IMR-90 (cell line): ENCODE measurements at regions not wholly inside any gene's neighbourhood (a gene's known extent, or its start where the extent isn't known, plus 50 kb on each side); places are given as distances from the start of the nearest gene placed in this dataset.
"Not testable (repeated sequence)": the region's sequence is repeated elsewhere in the genome, so short reads cannot be mapped to it uniquely, and the experiment has no call there.

ENCODE experiments used
- ATAC-seq: fragments of 200-7000 bp; cut with Tn5 transposase; 2 replicates; pipeline ENCODE4 v1.9.1; 2020; ENCODE audit warnings: low read depth, mild to moderate bottlenecking, moderate library complexity
- BruUV-seq: library from RNA; stranded (reverse); fragments of 400-500 nt; replicated peaks from 2 replicates; lab custom pipeline; 2021; lab: Mats Ljungman, UMichigan
- CTCF ChIA-PET: fragments of 300-600 bp; formaldehyde crosslinking; extraction: SDS; loops from one replicate; lab custom pipeline; 2021; ENCODE audit warnings: antibody characterized with exemption; lab: Yijun Ruan, JAX
- POLR2A ChIA-PET: fragments of 300-600 bp; sonication (Branson Sonifier 250); formaldehyde crosslinking; loops from one replicate; lab custom pipeline; 2022; ENCODE audit warnings: antibody characterized with exemption; ENCODE audit not compliant: unreplicated experiment; lab: Charles Lee
- DNase-seq: peaks from one replicate; pipeline ENCODE4 v3.0.0; 2013
- H2AFZ ChIP-seq: replicated peaks from 2 replicates; pipeline ENCODE3; 2013; ENCODE audit warnings: low read length, mild to moderate bottlenecking; ENCODE audit not compliant: poor library complexity
- H2AK5ac ChIP-seq: 2 replicates; pipeline ENCODE4 v1.6.1; 2013; ENCODE audit warnings: low read depth, low read length, inconsistent platforms
- H2AK9ac ChIP-seq: replicated peaks from 2 replicates; pipeline ENCODE3; 2013; ENCODE audit warnings: mild to moderate bottlenecking, low read depth, low read length, moderate library complexity; ENCODE audit not compliant: poor library complexity
- H2BK120ac ChIP-seq: 2 replicates; pipeline ENCODE4 v1.6.1; 2013; ENCODE audit warnings: low read depth, low read length, inconsistent platforms
- H2BK15ac ChIP-seq: 3 replicates; pipeline ENCODE4 v1.6.1; 2013; ENCODE audit warnings: low read depth, low read length, inconsistent platforms
- H2BK20ac ChIP-seq: 2 replicates; pipeline ENCODE4 v1.6.1; 2013; ENCODE audit warnings: low read depth, mild to moderate bottlenecking, inconsistent platforms, low read length, moderate library complexity
- H2BK5ac ChIP-seq: 2 replicates; pipeline ENCODE4 v1.6.1; 2013; ENCODE audit warnings: mild to moderate bottlenecking, low read depth, low read length, inconsistent platforms; ENCODE audit not compliant: poor library complexity, severe bottlenecking
- H3K14ac ChIP-seq: replicated peaks from 2 replicates; pipeline ENCODE4 v1.6.1; 2013; ENCODE audit warnings: low read depth, low read length, inconsistent platforms
- H3K18ac ChIP-seq: 2 replicates; pipeline ENCODE4 v1.6.1; 2013; ENCODE audit warnings: low read depth, low read length, control low read depth
- H3K23ac ChIP-seq: 2 replicates; pipeline ENCODE4 v1.6.1; 2013; ENCODE audit warnings: low read depth, low read length, inconsistent platforms
- H3K27ac ChIP-seq: 2 replicates; pipeline ENCODE4 v1.5.1; 2013; ENCODE audit warnings: mild to moderate bottlenecking, control low read depth, low read length; ENCODE audit not compliant: insufficient read depth
- H3K27me3 ChIP-seq: 2 replicates; pipeline ENCODE4 v1.6.1; 2013; ENCODE audit warnings: low read length; ENCODE audit not compliant: control insufficient read depth, insufficient read depth
- H3K36me3 ChIP-seq: 2 replicates; pipeline ENCODE4 v1.6.1; 2013; ENCODE audit warnings: low read length, mixed read lengths; ENCODE audit not compliant: control insufficient read depth, insufficient read depth
- H3K4ac ChIP-seq: 2 replicates; pipeline ENCODE4 v1.6.1; 2013; ENCODE audit warnings: low read depth, low read length, inconsistent platforms
- H3K4me1 ChIP-seq: 2 replicates; pipeline ENCODE4 v1.6.1; 2013; ENCODE audit warnings: low read length, mixed read lengths; ENCODE audit not compliant: control insufficient read depth, insufficient read depth
- H3K4me2 ChIP-seq: 2 replicates; pipeline ENCODE4 v1.6.1; 2013; ENCODE audit warnings: low read depth, mild to moderate bottlenecking, control low read depth, low read length, moderate library complexity
- H3K4me3 ChIP-seq: 2 replicates; pipeline ENCODE4 v1.5.1; 2013; ENCODE audit warnings: low read depth, mild to moderate bottlenecking, control low read depth, low read length, moderate library complexity; ENCODE audit not compliant: insufficient read depth
- H3K56ac ChIP-seq: 2 replicates; pipeline ENCODE4 v1.6.1; 2013; ENCODE audit warnings: low read length, inconsistent platforms; ENCODE audit not compliant: insufficient read depth; ENCODE audit errors: extremely low read depth
- H3K79me1 ChIP-seq, 2 experiments: 2 replicates each; pipeline ENCODE4 v1.6.1; 2013; ENCODE audit warnings: low read length in 2 of 2, inconsistent platforms in 1 of 2, low read depth in 1 of 2
- H3K9ac ChIP-seq: 2 replicates; pipeline ENCODE4 v1.6.1; 2013; ENCODE audit warnings: low read depth, low read length, control low read depth
- H3K9me1 ChIP-seq: 2 replicates; pipeline ENCODE4 v1.6.1; 2013; ENCODE audit warnings: low read length, inconsistent platforms; ENCODE audit not compliant: insufficient read depth
- H3K9me3 ChIP-seq: 2 replicates; pipeline ENCODE4 v1.6.1; 2013; ENCODE audit warnings: low read length; ENCODE audit not compliant: control insufficient read depth, insufficient read depth
- H4K20me1 ChIP-seq: 2 replicates; pipeline ENCODE4 v1.6.1; 2013; ENCODE audit warnings: low read length, inconsistent platforms; ENCODE audit not compliant: insufficient read depth
- H4K5ac ChIP-seq: 2 replicates; pipeline ENCODE4 v1.6.1; 2013; ENCODE audit warnings: mild to moderate bottlenecking, low read depth, low read length, control low read depth
- H4K8ac ChIP-seq, 2 experiments: 2 replicates each; pipeline ENCODE4 v1.6.1; 2013; ENCODE audit warnings: low read depth in 2 of 2, low read length in 2 of 2, control low read depth in 1 of 2, inconsistent platforms in 1 of 2
- H4K91ac ChIP-seq: 2 replicates; pipeline ENCODE4 v1.6.1; 2013; ENCODE audit warnings: low read depth, low read length, inconsistent platforms; ENCODE audit not compliant: insufficient read depth
- WGBS, 2 experiments: methylation state at CpG; one replicate each; pipeline versions ENCODE4 v1.1.5 to v1.1.7; 2013; ENCODE audit warnings: missing lambda C conversion rate in 2 of 2; ENCODE audit not compliant: insufficient read length in 1 of 2; ENCODE audit errors: extremely low coverage in 2 of 2; 5-methylcytosine and 5-hydroxymethylcytosine counted together
- dilution Hi-C: fragments of 300-500 bp; cut with HindIII; formaldehyde crosslinking; loops from one replicate; pipeline ENCODE4 v1.14.3; 2018; ENCODE audit warnings: low sequenced_read_pairs; ENCODE audit not compliant: unreplicated experiment
- in situ Hi-C: fragments of 300-500 bp; cut with MboI; formaldehyde crosslinking; loops from 3 replicates; pipeline ENCODE4 v1.14.3; 2019; ENCODE audit warnings: low sequenced_read_pairs, inconsistent platforms, mixed read lengths
- intact Hi-C: fragments of 100-400 bp; cut with micrococcal nuclease; formaldehyde crosslinking; loops from 2 replicates; pipeline ENCODE4 v1.10.0; 2022

- H2BK5ac ChIP-seq, BruUV-seq, H3K4me2 ChIP-seq, H2AK9ac ChIP-seq, H4K8ac ChIP-seq, H3K27me3 ChIP-seq, H2AFZ ChIP-seq, H3K23ac ChIP-seq, H2BK15ac ChIP-seq, H4K5ac ChIP-seq, DNase-seq, CTCF ChIA-PET, dilution Hi-C loops, H4K20me1 ChIP-seq, H3K9me1 ChIP-seq, ATAC-seq, H2BK120ac ChIP-seq, H3K27ac ChIP-seq, H3K4me3 ChIP-seq, H3K4ac ChIP-seq, H3K4me1 ChIP-seq, H3K56ac ChIP-seq, H3K79me1 ChIP-seq, POLR2A ChIA-PET, H3K9me3 ChIP-seq, in situ Hi-C loops, intact Hi-C loops, H3K36me3 ChIP-seq, H2AK5ac ChIP-seq, H2BK20ac ChIP-seq, H3K9ac ChIP-seq, H4K91ac ChIP-seq, H3K14ac ChIP-seq, H3K18ac ChIP-seq: not testable (repeated sequence)
- no CpG with 5 or more reads among the region's 2 CpGs for WGBS, 2 experiments
Observed at GRCh38 chr9:39008907-39009306, 279.1 kb downstream of the CNTNAP3 start.

- CTCF ChIA-PET, ATAC-seq, H3K9me3 ChIP-seq, in situ Hi-C loops, intact Hi-C loops, H3K4me1 ChIP-seq, H3K79me1 ChIP-seq, H4K20me1 ChIP-seq, H3K36me3 ChIP-seq, H3K14ac ChIP-seq, H4K91ac ChIP-seq, H2AK9ac ChIP-seq, H2AK5ac ChIP-seq, H3K27me3 ChIP-seq, DNase-seq, H3K27ac ChIP-seq, H3K9ac ChIP-seq, H2BK5ac ChIP-seq, H3K9me1 ChIP-seq, H3K18ac ChIP-seq, H2BK20ac ChIP-seq, H4K8ac ChIP-seq, H2AFZ ChIP-seq, H3K23ac ChIP-seq, H4K5ac ChIP-seq, H3K4ac ChIP-seq, dilution Hi-C loops, H2BK120ac ChIP-seq, H2BK15ac ChIP-seq, H3K56ac ChIP-seq, POLR2A ChIA-PET, BruUV-seq, H3K4me2 ChIP-seq, H3K4me3 ChIP-seq: not testable (repeated sequence)
Observed at GRCh38 chr9:39005736-39006135, 282.2 kb downstream of the CNTNAP3 start.
